Body of pancreas (tissue), 4 donors: ENCODE measurements at regions not wholly inside any gene's neighbourhood (a gene's known extent, or its start where the extent isn't known, plus 50 kb on each side); places are given as distances from the start of the nearest gene placed in this dataset.

Source experiments
- POLR2A ChIP-seq, 3 donors: fragments of 450-650 bp; IDR thresholded peaks; one replicate each; pipeline ENCODE4 v1.6.1; 2016; ENCODE audit warnings: antibody characterized with exemption in 3 of 3, mild to moderate bottlenecking in 2 of 3
- TF ChIP-seq, protein P1 (sequence below), 7 experiments: fragments of 450-650 bp in 4 of 7; fragments of 200-600 bp in 3 of 7; sonication (generic) in 3 of 7; IDR thresholded peaks; one replicate each; pipeline ENCODE4 v1.5.1; 2016 to 2019; ENCODE audit warnings: antibody characterized with exemption in 7 of 7

- no peak for TF ChIP-seq POLR2A (IDR thresholded peaks at IDR 0.05)
- TF ChIP-seq, protein P1, sequence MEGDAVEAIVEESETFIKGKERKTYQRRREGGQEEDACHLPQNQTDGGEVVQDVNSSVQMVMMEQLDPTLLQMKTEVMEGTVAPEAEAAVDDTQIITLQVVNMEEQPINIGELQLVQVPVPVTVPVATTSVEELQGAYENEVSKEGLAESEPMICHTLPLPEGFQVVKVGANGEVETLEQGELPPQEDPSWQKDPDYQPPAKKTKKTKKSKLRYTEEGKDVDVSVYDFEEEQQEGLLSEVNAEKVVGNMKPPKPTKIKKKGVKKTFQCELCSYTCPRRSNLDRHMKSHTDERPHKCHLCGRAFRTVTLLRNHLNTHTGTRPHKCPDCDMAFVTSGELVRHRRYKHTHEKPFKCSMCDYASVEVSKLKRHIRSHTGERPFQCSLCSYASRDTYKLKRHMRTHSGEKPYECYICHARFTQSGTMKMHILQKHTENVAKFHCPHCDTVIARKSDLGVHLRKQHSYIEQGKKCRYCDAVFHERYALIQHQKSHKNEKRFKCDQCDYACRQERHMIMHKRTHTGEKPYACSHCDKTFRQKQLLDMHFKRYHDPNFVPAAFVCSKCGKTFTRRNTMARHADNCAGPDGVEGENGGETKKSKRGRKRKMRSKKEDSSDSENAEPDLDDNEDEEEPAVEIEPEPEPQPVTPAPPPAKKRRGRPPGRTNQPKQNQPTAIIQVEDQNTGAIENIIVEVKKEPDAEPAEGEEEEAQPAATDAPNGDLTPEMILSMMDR (IDR thresholded peaks at IDR 0.05): no peak
Measured at GRCh38 chr1:91101328-91101727, 79.5 kb upstream of the ZNF644 start.
